GM18508 (cell line): ENCODE measurements at regions not wholly inside any gene's neighbourhood (a gene's known extent, or its start where the extent isn't known, plus 50 kb on each side); places are given as distances from the start of the nearest gene placed in this dataset.
A peak's percentile ranks its signal among the peaks of the same experiment; 100 is the strongest.
"Not testable (repeated sequence)": the region's sequence is repeated elsewhere in the genome, so short reads cannot be mapped to it uniquely, and the experiment has no call there.

ENCODE experiments used
- ATAC-seq: cut with Tn5 transposase; IDR thresholded peaks from one replicate; pipeline ENCODE4 v1.9.1; 2021; ENCODE audit warnings: moderate number of reproducible peaks; ENCODE audit not compliant: insufficient read depth, unreplicated experiment

DNA sequence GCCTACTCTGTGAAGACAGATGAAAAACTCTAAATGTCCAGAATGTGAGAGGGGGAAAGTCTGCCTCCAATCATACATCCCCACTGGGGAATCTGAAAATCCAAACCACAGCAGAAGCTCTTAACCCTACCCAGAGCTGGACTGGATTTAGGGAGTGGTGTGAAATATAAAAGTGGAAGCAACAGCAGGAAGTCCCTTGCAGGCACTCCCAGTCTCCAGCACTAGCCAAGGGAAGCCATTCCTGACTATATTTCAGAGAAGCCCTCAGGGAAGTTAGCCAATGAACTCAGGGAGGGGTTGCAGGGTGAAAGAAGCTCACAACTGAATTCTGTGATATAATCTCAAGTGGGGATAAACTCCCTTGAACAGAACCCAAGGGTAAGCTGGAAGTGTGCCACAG, 51.5 kb downstream of the CRPPA start:
- ATAC-seq: no peak

DNA sequence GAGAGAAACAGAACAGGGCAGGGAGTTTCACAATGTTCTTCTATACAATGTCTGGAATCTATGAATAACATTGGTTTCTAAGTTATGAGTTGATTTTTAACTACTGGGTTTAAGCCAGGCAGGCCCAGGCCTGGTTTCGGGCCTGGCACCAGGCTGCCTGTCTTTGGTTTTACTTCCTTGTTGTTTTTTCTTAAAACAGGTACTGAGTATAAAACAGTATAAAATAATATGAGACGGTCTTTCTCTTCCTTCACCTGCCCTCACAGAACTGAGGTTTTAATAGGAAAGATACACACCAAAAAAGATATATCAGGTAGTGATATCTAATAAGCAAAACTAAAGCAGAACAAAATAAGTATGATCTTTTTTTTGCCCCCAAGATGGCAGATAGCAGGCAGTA, 52.0 kb downstream of the CRPPA start:
- not testable (repeated sequence) for ATAC-seq

DNA sequence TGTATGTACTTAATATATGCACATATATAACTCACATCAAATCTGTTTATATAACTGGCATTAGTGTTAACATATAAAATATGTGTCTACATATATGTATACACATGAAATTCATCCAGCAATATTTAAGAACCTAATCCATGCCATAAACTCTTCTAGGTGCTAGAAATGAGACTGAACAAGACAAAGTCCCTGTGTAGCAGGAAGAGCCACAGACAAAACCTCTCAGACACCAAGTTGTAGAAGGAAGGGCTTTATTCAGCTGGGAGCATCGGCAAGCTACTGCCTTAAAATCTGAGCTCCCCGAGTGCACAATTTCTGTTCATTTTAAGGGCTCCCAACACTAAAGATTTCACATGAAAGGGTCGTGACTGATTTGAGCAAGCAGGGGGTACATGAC, 52.5 kb downstream of the CRPPA start:
- ATAC-seq: no peak

DNA sequence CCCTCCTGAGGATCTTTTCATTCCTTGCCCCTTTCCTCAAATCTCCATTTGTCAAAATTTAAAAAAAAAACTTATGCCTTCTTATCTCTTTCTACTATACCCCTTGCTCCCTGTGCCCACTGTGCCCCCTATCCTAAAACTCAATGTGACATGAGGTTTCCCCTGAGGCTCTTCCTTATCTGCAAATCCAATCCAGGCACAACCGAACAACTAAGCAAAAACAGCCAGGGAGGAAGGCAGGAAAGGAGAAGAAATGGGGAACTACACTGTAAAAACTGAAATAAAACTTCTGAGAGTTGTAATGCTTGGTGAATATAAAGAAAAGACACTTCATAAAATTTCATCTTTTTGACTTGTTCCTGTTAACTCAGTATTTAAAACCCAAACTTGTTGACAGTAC, 54.2 kb downstream of the CRPPA start:
- no peak for ATAC-seq

DNA sequence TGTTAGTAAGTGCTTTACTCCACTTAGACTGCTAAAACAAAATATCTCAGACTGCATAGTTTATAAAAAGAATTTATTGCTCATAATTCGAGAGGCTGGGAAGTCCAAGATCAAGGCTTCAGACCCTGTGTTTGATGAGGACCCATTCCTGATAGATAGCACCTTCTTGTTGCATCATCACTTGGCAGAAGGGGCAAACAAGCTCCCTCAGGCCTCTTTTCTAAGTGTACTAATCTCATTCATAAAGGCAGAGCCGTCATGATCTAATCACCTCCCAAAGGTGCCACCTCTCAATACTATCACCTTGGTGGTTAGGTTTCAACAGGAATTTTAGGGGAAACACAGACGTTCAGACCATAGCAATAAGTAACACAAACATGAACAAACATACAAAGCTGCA, 55.4 kb downstream of the CRPPA start:
- ATAC-seq: no peak

DNA sequence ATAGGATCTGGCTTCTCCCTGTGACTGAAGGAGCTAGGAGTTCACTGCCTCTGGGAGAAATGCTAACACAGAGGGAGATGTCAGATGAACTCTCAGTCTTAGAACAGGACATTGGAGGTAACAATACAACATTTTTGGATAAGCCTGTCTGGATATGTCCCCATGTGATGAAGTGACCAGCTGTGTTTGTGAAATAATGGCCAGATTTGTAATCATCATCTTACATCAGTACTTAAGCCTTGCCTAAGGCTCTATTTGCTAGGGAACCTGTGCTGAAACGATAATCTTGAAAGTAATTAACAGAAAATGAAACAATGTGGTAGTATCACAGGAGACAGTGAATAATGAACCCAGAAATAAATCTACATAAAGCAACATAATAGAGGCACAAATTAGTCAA, 56.2 kb downstream of the CRPPA start:
- ATAC-seq: peak; percentile 38

DNA sequence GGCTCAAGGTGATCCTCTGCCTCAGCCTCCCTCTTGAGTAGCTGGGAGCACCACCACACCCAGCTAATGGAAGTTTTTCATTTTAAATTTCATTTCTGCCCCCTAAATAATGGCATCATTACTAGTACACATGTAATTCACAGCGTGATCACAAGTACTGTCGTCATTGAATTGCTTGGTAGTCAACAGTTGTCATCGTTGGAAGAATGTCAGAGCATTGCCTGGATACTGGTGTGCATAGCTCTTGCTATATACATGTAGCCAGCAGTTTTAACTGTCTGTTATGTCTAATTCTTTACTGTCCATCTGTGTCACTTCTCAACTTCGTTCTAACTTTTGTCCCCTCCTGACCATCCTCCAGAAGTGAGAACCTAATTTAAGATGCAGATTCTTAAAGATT, 62.1 kb downstream of the CRPPA start:
- no peak for ATAC-seq

DNA sequence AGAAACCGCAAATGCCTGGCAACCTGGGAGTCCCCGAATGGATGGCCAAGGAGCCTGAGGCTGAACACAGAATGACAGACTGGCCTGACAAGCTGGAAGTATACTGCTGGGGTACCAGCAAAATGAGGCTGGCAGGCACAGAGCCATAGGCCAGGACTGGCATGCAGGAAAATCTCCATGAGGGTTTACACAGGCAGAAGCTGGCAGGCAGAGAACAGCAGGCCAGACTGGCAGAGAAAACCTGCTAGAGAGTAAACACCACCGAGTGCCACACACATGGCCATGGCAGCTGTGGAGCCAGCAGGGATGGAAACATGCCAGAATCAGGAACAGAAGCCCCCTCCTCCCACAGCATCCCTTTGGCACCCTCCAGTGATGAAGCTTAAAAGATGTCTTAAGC, 63.4 kb downstream of the CRPPA start:
- no peak for ATAC-seq

DNA sequence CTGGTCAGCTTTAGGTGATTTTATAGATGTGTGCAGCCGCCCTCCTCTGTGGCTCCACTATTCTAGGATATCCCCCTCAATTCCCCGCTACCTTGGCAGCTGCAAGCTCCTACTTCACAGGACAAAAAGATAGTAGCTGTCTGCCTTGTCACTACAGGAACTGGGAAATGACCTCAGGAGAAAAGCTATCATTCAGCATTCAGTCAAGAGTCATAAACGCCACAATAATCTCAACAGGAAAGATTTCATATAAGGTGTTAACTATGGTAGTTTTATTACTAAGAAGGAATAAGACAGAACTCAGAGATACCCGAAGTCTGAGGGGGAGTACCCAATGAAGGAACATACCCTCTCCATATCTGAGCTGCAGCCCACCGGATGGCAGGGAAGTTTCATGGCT, 63.9 kb downstream of the CRPPA start:
- no peak for ATAC-seq

DNA sequence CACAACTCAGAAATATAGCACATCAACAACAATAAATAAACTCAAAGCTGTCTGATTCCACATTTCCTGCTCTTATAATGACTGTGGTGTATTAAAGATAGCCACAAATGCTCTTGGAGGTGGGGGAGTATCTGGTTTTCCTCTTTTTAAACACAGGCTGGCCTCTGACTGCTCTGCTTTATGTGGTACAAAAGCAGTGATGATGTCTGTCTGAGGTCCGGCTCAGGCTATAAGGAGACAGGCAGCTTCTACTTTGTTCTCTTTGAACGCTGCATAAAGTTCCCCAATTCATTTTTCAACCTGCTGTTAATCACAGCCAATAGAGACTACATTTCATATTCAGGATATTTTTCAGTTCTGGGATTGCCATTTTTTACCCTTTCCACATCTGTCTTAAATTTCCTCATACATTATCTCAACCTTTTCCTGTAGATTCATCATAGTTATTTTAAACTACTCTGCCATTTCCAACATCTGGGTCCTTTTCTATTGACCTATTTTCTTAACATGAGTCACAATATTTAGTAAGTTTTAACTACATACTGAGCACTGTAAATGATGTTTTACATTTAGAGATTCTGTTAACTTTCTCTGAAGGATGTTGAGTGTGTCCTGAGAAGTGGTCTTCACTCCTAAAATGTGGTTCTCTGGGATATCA, 64.9 kb downstream of the CRPPA start:
- no peak for ATAC-seq

DNA sequence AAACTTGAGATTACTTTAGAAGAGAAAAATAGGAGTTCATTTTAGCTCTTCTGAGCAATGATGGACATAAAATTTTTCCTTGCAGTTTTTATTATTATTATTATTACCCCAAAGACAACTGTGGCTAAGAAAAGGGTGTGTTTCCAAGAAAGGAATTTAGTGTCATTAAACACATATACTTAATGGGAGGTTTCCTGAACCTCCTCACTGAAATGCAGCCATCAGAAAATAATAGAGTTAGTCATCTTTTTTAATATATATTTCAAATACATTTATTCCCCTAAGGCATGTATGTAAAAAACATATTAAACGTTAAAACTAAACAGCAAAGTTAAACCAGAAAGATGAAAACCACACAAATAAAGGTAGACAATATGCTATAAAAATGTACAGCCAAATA, 66.8 kb downstream of the CRPPA start:
- no peak for ATAC-seq

DNA sequence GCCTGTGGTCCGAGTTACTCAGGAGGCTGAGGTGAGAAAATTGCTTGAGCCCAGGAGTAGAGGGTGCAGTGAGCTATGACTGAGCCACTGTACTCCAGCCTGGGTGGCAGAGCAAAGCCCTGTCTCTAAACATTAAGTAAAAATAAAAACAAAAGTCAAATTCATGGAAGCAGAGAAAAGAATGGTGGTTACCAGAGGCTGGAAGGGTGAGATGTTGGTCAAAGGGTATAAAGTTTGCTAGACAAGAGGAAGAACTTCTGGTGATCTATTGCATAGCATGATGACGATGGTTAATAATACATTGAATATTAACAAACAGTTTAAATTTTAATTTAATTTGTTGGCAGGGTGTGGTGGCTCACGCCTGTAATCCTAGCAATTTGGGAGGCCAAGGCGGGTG, 68.1 kb downstream of the CRPPA start:
- ATAC-seq: no peak

DNA sequence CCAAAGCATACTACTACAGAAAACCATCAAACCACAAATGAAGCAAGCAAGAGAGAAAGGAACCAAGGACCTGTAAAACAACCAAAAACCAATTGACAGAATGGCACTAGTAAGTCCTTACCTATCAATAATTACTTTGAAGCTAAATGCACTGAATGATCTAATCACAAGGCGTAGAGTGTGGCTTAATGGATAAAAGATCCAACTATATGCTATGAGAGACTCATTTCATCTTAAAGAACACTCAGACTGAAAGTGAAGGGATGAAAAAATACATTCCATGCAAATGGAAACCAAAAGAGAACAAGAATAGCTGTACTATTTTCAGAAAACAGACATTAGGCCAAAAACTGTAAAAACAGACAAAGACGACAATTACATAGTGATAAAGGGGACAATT, 70.7 kb downstream of the CRPPA start:
- ATAC-seq: peak; percentile 78

DNA sequence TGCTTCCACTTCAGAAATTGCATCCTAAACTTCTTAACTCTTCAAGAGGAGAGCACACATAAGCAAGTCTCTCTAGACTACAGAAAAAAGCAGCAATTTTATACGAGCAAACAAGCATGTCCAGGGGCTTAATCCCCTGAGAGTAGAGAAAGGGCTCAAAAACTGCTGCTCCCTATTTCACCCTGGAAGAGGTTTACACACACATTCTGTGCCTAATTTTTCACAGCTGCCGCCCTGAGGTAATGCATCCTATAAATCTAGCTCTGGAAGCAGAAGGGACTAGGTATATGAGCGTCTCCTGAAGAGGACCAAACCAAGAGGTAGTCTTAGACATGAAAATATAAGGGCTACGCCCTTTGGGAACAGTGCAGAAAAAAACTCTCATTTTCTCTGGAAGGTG, 73.1 kb downstream of the CRPPA start:
- no peak for ATAC-seq

DNA sequence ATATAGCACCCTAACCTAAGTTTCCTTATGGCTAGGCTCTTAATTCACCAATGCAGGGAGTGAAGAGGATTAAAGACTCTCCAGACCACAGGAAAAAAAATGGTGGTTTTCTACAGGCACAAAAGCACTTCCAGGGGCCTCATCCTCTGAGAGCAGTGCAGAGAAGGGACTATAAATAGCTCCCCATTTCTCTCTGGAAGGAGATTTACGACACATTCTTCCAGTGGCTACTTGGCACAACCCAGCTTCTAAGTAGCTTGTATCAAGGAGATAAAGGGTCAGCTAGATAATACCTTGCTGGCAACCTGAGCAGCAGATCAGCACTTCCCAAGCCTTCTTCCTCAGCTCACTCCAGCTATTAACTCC, 73.5 kb downstream of the CRPPA start:
- ATAC-seq: no peak

DNA sequence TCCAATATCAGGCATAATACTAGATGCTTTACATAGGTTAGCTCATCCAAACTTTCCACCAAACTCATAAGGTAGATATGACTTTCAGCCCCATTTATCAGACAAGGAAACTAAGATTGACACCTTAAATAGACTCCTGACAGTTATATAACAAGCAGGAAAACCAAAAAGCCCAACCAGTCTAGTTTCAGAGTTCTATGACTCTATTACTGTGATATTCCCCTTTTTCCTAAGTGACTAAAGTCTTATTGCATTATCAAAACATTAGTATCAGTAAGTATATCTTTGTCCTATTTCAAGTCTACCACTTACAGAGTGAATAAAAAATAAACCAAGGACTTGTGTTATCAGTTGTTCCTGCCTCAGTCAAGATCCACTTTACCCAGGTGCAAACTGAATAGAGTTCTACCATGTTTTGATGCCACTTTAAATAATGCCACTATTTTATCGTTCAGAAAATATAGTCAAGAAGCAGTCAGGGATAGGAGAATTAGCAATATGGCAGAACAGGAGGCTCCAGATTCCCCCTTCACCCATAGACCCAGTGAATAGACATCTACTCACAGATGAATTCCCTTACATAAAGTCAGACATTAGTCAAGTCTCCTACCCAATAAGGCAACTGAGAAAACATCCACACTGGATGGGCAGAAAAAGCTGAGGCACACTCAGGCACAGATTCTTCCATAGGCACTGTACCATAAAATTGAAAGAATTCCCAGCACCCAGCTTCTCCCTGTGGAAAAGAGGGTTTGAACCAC, 74.1 kb downstream of the CRPPA start:
- no peak for ATAC-seq

DNA sequence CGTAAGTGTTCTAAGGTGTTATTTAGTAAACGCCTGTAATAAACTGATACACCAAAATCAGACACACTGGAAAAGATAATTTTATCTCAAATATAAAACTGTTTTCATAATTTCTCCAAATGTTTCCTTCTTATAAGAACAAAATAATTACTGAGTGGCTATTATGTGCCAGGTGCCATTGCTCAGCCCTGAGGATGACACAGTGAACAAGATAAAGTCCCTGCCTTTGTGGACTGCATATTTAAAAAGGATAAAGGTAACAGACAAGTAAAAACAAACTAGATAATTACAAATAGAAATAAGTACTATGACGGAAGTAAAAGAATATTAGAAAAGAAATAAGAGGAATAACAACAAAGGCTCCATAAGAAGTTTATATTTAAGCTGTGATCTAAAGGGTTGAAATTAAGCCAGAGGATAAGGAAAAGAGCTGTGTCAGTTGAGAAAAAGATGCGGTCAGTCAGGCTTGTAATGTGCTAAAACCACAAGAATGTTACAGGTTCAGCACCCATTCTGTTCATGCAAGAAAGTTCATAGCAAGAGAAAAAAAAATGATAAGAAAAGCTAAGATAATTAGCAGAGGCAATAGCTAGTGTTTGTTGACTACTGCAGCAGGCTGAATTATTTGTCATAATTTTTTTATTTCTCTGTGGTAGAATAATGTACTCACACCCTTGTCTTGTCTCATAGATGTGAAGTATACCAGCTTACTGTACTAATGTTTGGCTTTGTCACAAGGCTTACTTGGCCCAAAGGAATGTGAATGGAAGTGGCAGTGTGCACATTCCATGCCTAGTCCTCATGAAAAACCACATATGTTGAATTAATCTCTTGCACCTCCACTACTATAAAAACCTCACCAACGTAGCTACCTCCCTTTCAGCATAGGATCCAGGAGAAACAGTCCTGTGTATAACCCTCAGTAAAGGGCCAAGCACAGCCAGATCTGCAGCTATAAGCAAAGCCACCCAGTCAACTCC, 75.1 kb downstream of the CRPPA start:
- peak; percentile 53 for ATAC-seq

DNA sequence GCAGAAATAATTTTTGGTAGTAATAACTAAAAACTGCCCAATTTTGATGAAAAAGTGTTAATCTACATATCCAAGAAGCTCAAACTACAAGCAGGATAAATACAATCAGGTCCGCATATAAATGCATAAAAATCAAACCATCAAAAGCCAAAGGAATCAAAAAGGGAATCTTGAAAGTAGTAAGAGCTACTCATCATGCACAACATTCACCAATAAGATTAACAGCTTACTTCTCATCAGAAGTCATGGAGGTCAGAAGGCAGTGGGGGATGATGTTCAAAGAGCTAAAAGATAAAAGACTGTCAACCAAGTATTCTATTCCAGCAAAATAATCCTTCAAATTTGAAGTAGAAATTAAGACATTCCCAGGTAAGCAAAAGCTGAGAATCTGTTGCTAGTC, 76.4 kb downstream of the CRPPA start:
- no peak for ATAC-seq

DNA sequence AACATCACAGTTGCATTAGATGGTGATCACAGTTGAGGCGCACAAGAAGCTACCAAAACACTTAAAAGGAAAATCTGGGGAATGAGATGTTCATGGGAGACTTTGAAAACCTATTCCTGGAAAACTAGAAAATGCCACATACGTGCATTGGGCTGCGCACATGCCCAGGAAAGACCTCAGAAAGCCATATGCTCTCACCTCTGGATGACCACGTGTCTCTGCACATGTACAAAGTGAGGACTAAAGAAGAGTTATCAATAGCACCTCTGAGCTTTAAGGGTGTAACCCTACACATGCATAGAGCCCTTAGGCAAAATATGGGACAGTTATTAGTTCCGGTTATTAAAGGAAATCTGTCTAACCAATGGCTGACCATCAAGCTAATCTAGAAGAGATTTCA, 77.7 kb downstream of the CRPPA start:
- no peak for ATAC-seq

DNA sequence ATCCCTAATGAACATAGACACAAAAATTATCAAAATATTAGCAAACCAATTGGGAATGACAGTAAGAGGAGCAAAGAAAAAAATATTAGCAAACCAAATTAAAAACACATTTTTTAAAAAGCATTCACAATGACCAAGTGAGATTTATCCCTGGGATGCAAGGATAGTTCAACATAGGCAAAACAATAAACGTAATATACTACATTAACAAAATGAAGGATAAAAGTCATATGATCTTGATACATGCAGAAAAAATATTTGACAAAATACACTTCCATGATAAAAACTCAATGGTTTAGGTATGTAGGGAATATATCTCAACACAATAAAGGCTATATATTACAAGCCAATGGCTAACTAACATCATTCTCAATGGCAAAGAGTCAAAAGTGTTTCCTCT, 83.3 kb downstream of the CRPPA start:
- no peak for ATAC-seq

DNA sequence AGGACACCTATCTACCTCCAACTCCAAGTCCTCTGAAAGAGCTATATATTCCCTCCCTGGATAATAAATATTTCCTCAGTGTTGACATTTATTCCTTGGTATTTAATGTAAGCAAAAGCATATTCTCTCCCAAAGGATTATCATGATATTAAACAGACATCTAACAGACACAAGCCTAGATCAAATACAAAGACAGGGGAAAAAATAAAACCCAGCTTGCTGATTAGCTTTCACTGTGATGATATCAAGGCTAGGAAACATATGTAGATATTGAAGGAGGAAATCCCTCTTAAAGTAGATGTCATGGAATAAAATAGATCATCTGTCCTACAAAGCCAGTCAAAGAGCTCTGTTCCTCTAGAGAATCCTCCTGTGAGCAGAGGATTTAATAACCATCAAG, 95.2 kb downstream of the CRPPA start:
- ATAC-seq: no peak
